DMS79 treated with DMSO at 0.1 percent for 48 hours (cell line): ENCODE measurements at regions not wholly inside any gene's neighbourhood (a gene's known extent, or its start where the extent isn't known, plus 50 kb on each side); places are given as distances from the start of the nearest gene placed in this dataset.
"Not testable (repeated sequence)": the region's sequence is repeated elsewhere in the genome, so short reads cannot be mapped to it uniquely, and the experiment has no call there.

ENCODE experiments used
- DNase-seq: peaks from one replicate; lab custom pipeline; 2025; lab: John Stamatoyannopoulos, UW

DNA sequence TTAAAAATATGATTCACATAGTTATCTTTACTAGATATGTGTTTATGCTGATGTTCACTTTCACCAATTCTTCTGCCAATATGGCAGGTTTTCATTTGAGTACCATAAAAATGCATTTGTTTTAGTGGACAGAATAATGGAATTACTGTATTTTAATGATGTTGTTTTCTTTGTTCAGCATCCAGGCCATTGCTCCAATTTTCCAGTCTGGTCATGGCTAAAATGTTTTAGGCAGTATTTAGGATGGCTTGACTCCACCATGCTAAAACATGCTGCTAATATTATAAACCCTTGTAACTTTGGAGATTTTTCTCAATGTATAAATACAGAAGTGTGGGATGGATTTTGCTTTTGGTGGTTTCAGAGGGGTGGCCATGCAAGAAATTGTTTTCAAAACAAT is 273.0 kb upstream of the RPS23 start:
- DNase-seq, result no peak

DNA sequence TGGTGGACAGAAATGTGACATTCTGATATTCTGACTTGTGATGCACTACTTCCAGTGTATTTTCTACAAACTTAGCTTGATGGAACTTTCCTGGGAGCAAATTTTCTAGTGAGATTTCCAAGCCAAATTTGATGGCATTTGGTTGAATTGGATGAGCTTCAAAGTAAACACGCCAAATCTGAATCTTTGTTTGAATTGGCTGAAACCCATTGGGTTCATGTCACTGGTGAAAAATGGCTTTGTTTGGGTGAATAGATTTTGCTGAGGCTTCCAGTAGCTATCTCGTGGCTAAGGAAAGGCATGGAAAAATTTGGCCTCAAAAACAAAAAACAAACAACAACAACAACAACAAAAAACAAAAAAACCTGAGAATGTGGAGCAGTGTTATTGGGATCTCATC is 271.1 kb upstream of the RPS23 start:
- no peak for DNase-seq

DNA sequence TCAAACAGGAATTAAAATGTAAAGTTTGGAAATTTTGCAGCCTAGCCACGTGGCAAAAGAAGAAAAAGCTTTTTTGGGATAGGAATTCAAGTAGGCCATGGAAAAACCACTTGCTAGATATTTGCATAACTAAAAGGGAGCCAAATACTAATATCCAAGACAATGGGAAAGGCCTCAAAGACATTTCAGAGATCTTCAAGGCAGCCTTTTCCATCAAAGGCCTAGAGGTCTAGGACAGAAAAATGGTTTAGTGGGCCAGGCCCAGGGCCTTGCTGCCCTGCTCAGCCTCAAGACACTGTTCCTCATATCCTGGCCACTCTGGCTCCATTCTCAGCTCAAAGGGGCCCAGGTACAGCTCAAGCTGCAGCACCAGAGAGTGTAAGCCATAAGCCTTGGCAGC is 265.9 kb upstream of the RPS23 start:
- no peak for DNase-seq

DNA sequence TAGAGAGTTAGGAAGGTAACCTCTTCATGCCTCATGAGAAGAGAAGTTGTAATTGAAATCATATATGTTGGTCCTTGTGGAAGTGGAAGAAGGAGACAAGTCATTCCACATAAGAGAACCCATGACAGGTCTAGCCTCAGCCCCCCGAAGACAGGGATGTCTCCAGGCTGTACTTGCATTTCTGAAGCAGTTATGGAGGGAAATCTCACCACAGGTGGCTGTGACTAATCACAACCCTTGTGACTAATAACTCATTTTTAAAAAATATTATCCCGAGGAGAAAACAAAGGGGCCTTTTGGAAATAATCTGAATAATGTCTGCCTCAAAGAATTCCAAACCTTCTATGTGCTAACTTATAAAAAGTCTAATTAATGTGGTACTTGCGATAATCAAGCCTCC is 262.1 kb upstream of the RPS23 start:
- no peak for DNase-seq

DNA sequence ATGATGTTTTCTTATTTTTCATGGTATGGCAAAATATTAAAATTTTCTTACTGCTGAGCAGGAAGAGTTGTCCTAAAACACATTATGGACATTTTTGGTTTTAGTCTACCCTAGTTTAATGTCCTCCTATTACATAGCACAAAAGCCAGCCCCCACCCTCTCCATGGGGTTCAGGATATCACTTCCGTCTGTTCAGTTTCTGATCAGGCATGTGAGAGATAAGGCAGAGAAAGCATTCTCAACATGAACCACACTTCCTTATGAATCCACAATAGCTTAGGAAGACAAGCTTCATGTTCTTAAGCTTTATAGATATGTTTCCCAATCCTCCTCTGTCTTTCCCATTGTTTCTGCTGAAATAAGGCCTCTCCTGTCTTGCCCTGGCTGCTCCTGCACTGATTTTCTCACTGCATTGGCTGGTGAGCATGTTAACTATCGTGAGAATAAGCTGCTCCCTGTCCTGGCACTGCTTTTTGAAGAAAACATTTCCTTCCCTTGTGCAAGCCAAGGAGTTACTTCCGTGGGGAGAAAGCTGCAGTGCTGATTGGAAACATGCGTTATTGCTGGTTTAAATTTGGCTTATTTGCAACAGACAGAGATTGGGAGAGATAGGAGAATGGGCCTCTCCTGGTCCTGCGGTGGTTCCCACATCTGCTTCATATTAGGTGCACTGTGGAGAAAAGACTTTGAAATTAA is 260.3 kb upstream of the RPS23 start:
- no peak for DNase-seq

DNA sequence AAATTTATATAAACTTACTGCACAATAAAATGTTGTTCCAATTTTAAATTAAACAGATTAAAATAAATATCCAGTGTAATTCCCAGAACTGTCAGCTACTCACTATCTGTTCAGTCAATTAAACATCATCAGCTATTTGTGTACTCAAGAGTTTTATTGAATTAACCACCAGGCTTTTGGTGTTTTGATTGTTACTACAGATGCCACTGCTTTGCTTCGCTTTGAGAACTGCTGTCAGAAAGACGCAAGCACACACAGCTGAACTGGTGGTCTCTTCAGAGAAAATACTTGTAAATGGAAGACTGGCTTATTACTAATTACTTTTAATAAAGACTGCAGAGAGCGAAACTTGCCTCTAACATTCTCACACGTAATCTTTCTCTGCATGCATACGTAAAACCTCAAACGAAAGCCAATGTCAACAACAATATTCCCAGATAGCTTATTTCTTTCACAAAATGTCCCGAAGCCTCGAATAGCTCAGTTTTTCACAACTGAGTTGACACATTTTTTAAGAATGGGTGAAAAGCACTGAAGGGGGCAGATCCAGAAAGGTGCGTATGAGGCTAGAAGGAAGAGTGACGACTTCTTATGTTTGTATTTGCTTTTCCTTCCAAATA is 259.6 kb upstream of the RPS23 start:
- no peak for DNase-seq

GRCh38 chr5:82534986-82535385 is 256.8 kb upstream of the RPS23 start:
- DNase-seq, result no peak

DNA sequence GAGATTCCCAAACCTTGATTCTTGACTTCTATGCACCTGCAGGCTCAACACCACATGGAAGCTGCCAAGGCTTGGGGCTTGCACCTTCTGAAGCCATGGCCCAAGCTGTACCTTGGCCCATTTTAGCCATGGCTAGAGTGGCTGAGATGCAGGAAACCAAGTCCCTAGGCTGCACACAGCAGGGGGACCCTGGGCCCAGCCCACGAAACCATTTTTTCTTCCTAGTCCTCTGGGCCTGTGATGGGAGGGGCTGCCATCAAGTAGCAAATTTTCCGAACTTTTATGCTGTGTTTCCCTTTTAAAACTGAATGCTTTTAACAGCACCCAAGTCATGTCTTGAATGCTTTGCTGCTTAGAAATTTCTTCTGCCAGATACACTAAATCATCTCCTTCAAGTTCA is 253.9 kb upstream of the RPS23 start:
- DNase-seq, result not testable (repeated sequence)

DNA sequence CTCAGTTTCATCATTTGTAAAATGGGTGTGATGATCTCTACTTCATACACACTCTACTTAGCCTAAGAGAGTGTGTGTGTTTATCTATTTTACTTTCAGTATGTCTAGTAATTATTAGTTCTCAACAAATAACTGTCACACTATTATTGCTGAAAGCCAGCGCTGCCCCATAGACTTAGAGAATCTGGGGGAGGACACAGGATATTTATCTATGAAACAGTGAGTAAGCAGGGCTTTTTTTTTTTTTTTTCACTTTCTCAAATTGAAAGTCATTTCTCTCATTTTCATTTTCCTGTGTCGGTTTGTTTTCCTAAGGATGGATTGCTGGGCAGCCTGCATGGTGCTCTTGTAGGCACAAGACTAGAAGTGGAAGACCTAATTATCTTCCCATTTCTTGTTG is 248.4 kb upstream of the RPS23 start:
- DNase-seq, result no peak

DNA sequence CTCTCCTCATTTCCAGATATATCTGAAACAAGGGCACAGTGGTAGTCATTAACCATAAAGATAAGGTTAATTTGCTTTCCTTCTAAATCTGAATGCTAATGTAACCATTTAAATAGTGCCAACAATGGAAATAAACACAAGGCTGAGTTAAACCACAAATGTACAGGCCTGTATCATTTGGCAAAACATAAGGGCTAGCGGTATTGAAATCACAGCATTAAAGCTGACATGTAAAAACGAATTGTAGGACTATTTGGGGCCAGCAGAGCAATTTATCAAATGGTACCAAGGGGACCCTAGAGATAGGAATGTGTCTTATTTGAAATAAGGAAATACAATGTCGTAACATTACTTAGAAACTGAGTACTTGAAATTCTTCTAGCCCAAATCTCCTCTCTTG is 247.5 kb upstream of the RPS23 start:
- no peak for DNase-seq

DNA sequence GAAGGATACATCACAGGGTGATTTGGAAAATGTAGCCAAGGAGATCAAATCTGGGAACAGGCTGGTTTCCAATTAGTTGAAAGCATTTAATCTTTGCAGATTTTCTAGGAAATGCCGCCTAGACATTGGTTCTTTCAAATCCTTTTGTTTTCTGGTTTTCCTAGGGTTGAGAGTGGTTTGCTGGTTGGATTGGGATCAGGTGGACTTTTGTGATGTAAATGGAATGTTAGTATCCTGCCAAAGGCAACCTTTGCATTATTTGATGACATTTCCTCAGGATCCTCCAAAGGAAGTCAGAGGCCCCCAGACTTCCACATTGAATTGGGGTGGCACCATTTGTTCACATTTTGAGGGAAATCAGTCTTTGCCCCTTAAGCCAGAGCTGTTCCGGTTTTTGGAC is 245.5 kb upstream of the RPS23 start:
- no peak for DNase-seq

DNA sequence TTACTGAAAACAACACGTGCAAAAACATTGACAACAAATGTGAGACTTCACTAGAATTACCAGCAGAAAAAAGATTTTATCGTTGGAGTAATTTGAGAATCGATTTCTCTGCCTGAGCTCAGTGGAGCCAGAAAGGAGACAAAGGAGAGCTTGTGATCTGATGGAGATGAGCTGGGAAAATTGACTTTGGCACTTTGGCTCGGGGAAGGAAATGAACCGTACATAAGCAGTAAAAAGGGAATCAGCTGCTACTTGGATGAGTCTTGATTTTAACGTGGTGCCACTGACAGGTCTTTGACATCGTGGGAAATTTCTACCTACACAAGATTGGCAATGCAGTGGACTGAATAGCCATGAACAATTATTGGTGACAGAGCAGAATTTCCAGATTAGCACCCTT is 244.7 kb upstream of the RPS23 start:
- no peak for DNase-seq

DNA sequence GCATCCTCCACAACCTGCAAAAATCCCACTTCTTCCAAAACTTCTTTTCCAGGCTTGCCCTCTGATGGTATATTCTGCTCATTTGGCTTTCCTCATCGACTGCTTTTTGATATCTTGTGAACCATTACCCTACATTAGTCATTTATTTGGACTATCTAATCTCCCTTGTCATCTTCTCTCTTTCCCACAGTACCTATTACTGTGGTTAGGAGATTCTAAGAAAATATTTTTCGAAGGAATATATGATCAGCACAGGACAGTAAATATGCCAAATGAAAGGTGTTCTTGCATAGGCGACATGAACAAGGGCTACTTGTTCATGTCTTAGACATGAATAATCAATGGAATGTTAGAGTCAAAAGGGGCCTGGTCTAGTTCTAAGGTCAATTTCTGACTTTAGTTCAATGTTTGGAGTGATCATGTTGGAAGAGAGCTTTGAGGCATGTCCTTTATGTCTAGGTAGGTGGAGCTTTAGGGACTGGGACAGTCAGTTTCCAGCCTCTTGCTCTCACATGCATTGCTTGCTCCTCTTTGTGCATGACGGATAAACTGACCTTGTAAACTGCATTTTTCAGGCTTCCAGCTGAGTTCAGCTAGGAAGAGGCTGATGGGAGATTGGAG is 243.4 kb upstream of the RPS23 start:
- DNase-seq, result no peak

- no peak for DNase-seq
Observed at GRCh38 chr5:82519558-82519957, 241.4 kb upstream of the RPS23 start.

- no peak for DNase-seq
Observed at GRCh38 chr5:82517544-82518075, 239.5 kb upstream of the RPS23 start.

DNA sequence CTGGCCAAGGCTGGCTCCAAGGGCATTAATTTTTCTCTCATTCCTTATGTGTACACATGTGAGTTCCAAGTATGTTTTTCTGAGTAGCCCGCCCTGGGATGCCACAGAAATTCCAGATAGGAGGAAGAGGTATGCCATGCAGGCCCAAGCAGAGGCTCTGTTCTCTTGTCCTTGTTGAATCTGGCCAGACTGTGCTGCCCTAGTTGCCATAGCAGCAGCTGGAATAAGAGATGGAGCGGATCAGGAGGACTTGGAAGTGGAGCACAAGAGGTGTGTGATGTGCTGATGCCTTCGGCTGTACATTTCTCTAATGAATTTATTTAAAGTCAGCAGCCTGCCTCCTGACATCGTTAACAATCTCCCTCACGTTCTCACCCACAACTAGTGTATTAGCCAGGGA is 235.6 kb upstream of the RPS23 start:
- no peak for DNase-seq

DNA sequence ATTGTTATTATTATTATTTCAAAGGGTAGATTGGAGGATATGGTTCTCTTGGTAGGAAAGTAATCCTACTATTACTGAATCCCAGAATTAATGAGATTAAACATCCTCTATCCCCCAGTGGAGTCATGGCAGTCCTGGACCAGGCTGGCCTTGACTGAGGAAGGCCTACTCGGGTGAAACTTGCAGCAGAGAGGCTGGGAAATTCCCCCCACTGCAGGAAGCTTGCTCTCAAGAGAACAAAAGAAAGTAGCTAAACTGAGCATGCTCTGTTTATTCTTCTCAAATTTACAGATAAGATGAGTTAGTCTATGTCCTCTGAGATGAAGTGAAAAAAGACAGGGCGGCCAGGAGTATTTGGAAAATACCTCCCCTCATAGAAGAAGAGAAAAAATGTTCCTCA is 233.9 kb upstream of the RPS23 start:
- no peak for DNase-seq

- no peak for DNase-seq
Observed at GRCh38 chr5:82511134-82511533, 233.0 kb upstream of the RPS23 start.

- DNase-seq, result no peak
Observed at GRCh38 chr5:82509762-82510161, 231.6 kb upstream of the RPS23 start.

DNA sequence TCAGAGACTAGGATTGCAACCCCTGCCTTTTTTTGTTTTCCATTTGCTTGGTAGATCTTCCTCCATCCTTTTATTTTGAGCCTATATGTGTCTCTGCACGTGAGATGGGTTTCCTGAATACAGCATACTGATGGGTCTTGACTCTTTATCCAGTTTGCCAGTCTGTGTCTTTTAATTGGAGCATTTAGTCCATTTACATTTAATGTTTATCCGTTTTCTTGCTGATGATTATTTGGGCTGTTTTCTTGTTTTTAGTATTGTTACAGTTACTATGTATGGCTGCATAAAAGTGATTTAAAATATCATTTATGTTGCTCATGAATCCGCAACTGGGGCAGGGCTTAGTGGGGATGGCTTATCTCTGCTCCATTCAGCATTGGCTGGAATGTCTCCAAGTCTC is 228.2 kb upstream of the RPS23 start:
- DNase-seq, result not testable (repeated sequence)

GRCh38 chr5:82499725-82500244 is 221.6 kb upstream of the RPS23 start:
- no peak for DNase-seq

DNA sequence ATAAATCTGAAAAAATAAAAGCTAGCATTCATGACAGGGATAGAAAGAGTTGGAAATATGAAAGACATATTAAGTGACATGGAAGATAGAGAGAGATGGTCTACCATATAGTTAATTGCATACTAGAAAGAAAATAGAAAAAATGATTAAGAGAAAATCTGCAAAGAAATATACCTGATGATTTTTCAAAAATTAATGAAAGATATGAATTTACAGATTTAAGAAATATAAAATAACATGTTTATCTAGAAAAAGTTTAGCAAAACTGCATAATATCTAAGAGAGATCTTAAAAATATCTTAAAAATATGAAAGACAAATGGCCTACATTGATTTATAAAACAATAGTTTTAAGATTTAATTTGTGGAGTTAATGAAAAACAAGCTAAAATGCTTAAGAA is 219.1 kb upstream of the RPS23 start:
- no peak for DNase-seq

DNA sequence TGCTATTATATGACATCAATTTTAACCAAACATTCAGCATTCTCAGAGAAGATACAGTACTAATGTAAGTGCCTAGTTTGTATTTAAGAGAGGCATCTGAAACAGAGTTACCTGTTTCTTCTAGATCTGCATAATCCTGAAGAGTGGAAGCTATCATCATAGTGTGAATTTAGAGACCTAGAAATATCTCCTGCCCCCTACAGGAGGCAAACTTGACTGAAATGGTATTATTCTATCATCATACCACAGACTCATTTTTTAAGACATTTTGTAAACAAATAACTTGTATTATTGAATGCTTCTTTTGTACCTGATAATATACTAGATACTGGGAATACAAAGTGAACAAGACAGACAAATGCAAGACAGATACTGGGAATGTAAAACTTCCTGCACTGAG is 216.8 kb upstream of the RPS23 start:
- DNase-seq, result no peak
